Neutrophil (primary cell): ENCODE measurements at regions not wholly inside any gene's neighbourhood (a gene's known extent, or its start where the extent isn't known, plus 50 kb on each side); places are given as distances from the start of the nearest gene placed in this dataset.

ENCODE experiments used
- H3K27ac ChIP-seq: fragments of 200-600 bp; sonication (generic); 2 replicates; pipeline ENCODE4 v1.5.1; 2016; ENCODE audit warnings: mild to moderate bottlenecking, moderate library complexity
- H3K27me3 ChIP-seq: fragments of 200-600 bp; sonication (generic); 2 replicates; pipeline ENCODE4 v1.6.0; 2016; ENCODE audit warnings: mild to moderate bottlenecking
- H3K36me3 ChIP-seq: fragments of 200-600 bp; sonication (generic); 2 replicates; pipeline ENCODE4 v1.5.1; 2017
- H3K4me1 ChIP-seq, 2 experiments: fragments of 200-600 bp in 1 of 2; sonication (generic) in 1 of 2; 1 replicate in 1 of 2; 2 replicates in 1 of 2; pipeline versions ENCODE4 v1.5.1 to v1.6.1; 2013 to 2016; ENCODE audit warnings: low read depth in 1 of 2, low read length in 1 of 2, mild to moderate bottlenecking in 1 of 2, moderate library complexity in 1 of 2; ENCODE audit not compliant: control insufficient read depth in 1 of 2, insufficient read depth in 1 of 2
- H3K4me3 ChIP-seq, 2 experiments: fragments of 200-600 bp in 1 of 2; sonication (generic) in 1 of 2; 1 replicate in 1 of 2; 2 replicates in 1 of 2; pipeline ENCODE4 v1.5.1; 2013 to 2016; ENCODE audit warnings: low read depth in 1 of 2, low read length in 1 of 2, mild to moderate bottlenecking in 1 of 2, moderate library complexity in 1 of 2
- H3K9me3 ChIP-seq: fragments of 200-600 bp; sonication (generic); 2 replicates; pipeline ENCODE4 v1.5.1; 2016
- TF ChIP-seq, protein P1 (sequence below): fragments of 200-600 bp; sonication (generic); IDR thresholded peaks from 2 replicates; pipeline ENCODE4 v1.5.1; 2016; ENCODE audit warnings: antibody characterized with exemption

DNA sequence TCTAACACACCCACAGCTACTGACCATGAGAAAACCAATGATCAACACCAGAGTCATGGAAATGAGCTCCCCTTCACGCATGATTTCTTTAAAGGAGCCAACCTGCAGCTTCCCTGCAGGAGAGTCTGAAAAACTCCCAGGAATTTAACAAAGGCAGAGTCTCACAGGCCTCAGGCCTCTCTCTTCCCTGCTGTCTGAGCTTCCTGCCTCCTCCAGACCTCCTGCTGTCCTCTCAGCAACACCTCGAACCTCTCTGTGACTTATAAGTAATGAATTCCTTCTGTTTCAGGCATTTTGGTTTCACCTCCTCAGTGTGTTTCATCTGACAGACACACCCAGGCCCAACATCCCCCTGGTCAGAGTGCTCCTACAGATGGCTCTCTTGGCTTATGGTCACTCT lies 1044.4 kb downstream of the UQCRFS1 start:
- TF ChIP-seq, protein P1, sequence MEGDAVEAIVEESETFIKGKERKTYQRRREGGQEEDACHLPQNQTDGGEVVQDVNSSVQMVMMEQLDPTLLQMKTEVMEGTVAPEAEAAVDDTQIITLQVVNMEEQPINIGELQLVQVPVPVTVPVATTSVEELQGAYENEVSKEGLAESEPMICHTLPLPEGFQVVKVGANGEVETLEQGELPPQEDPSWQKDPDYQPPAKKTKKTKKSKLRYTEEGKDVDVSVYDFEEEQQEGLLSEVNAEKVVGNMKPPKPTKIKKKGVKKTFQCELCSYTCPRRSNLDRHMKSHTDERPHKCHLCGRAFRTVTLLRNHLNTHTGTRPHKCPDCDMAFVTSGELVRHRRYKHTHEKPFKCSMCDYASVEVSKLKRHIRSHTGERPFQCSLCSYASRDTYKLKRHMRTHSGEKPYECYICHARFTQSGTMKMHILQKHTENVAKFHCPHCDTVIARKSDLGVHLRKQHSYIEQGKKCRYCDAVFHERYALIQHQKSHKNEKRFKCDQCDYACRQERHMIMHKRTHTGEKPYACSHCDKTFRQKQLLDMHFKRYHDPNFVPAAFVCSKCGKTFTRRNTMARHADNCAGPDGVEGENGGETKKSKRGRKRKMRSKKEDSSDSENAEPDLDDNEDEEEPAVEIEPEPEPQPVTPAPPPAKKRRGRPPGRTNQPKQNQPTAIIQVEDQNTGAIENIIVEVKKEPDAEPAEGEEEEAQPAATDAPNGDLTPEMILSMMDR = no peak
- Histone ChIP-seq H3K36me3 (no peaks in the 10 kb centered on the region), H3K27ac (no peak overlapping the region), H3K4me3 (no peak overlapping the region), H3K4me1 (no peaks in the 10 kb centered on the region), H3K27me3 (no peaks in the 10 kb centered on the region), H3K9me3 (no peaks in the 10 kb centered on the region)

DNA sequence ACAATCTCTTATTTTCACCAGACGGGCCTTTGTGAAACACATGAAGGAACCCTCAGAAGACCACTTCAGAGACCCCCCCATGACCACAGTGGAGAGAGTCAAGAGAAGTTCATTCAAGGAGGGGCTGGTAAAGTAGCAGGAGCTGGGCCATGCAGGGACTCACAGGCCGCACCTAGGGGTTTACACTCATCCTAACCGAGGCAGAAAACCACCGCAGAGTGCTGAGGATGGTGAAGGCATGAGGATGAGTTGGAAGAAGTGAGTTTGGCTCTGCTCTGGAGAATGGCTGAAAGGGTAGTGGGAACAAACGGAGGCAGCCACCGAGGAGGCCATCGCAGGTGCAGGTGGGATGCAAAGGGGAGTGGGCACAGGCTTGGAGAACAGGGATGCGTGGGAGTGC lies 1046.9 kb downstream of the UQCRFS1 start:
- TF ChIP-seq, protein P1 = no peak
- Histone ChIP-seq H3K4me3 (no peak overlapping the region), H3K27ac (no peak overlapping the region), H3K36me3 (no peaks in the 10 kb centered on the region), H3K9me3 (no peaks in the 10 kb centered on the region), H3K4me1 (no peaks in the 10 kb centered on the region), H3K27me3 (no peaks in the 10 kb centered on the region)

DNA sequence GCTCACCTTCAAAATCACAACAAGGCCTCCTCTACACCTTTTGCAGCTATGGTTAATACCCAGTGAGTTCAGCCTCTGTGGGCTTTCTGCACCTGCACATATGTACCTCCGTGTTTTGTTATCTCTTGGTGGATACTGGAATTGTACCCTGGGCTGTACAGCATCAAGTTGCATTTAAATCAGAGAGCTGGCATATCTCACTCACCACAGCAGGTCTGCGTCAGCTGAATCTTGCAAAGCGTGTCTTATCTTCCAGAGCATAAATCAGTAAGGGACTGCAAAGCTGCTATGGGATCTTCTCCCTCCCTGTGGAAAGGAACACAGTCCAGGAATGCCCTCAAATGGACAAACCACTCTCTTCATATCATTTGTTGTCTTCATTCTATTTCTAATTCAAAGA lies 1048.7 kb downstream of the UQCRFS1 start:
- Histone ChIP-seq H3K4me3 (no peak overlapping the region), H3K27ac (no peak overlapping the region), H3K27me3 (no peaks in the 10 kb centered on the region), H3K4me1 (no peaks in the 10 kb centered on the region), H3K9me3 (no peaks in the 10 kb centered on the region), H3K36me3 (no peaks in the 10 kb centered on the region)
- TF ChIP-seq, protein P1 = no peak

DNA sequence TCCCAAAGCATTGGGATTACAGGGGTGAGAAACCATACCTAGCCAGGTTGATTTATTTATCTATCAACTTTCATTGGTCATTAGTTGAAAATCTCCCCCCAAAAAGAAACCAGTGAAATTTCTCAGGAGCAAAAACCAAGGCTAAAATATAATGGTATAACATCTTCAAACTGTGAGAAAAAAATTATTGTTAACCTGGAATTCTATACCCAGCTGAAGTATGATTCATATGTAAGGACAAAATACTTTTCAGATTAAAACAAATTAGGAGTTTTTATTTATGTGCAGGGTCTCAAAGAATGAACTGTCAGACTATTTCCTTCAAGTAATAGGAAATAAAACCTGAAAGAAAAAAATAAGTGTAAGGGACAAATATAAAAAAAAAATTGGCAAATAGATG lies 1053.9 kb downstream of the UQCRFS1 start:
- no peaks in the 10 kb centered on the region for H3K9me3 ChIP-seq
- H3K4me1 ChIP-seq = no peaks in the 10 kb centered on the region
- H3K4me3 ChIP-seq = no peak overlapping the region
- H3K36me3 ChIP-seq = no peaks in the 10 kb centered on the region
- no peak overlapping the region for H3K27ac ChIP-seq
- no peaks in the 10 kb centered on the region for H3K27me3 ChIP-seq
- TF ChIP-seq, protein P1 = no peak

DNA sequence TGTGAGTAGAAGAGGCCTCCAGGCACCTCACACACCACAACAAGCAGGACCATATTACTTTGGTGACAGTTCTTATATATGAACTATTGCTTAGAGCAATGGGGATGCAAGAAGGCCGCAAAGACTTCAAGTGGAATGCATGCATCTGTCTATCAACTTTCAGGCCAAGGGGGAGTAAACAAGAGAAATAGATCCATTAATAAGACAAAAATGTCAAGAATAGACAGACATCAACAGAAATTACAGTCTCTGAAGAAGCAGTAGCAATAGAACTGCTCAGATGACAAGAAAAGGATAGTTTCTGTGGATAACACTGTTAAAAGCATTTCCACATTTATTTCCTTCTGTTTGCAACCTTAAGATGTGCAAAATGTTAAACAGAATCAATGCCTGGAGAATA lies 1057.7 kb downstream of the UQCRFS1 start:
- H3K9me3 ChIP-seq = no peaks in the 10 kb centered on the region
- H3K27me3 ChIP-seq = no peaks in the 10 kb centered on the region
- H3K27ac ChIP-seq = no peak overlapping the region
- H3K36me3 ChIP-seq = no peaks in the 10 kb centered on the region
- no peak overlapping the region for H3K4me3 ChIP-seq
- TF ChIP-seq, protein P1 = no peak
- H3K4me1 ChIP-seq = no peaks in the 10 kb centered on the region

DNA sequence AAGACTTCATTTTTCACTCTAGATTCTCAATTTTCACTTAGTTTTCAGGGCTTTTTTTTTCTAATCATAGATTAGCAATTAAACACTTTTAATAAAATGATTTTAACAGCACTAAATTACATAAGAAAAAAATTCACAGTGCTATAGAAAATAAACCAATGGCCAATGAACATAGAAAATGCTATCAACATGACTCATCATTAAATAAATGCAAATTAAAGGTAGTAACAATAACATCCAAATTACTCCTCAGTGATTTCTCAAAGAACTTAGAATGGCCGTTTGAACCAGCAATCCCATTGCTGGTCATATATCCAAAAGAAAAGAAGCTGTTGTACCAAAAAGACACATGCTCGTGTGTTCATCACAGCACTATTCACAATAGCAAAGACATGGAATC lies 1058.9 kb downstream of the UQCRFS1 start:
- Histone ChIP-seq H3K36me3 (no peaks in the 10 kb centered on the region), H3K27ac (no peak overlapping the region), H3K9me3 (no peaks in the 10 kb centered on the region), H3K4me3 (no peak overlapping the region), H3K27me3 (no peaks in the 10 kb centered on the region), H3K4me1 (no peaks in the 10 kb centered on the region)
- TF ChIP-seq, protein P1 = no peak
